ENCODE measurements at regions not wholly inside any gene's neighbourhood (a gene's known extent, or its start where the extent isn't known, plus 50 kb on each side); places are given as distances from the start of the nearest gene placed in this dataset.

GRCh38 chr1:38622197-38622596, 237.4 kb downstream of the RRAGC start:
- no peak overlapping the region for H3K27ac Mint-ChIP-seq
- H3K4me1 Mint-ChIP-seq = peaks cover 17% of the 10 kb centered on the region
- ATAC-seq = no peak
- ChIA-PET POLR2A (no interaction called here), CTCF (no interaction called here)
- H3K9me3 Mint-ChIP-seq = no peaks in the 10 kb centered on the region
- peaks cover 11% of the 10 kb centered on the region for H3K27me3 Mint-ChIP-seq (ENCODE audit: low read depth)
- H3K36me3 Mint-ChIP-seq = no peaks in the 10 kb centered on the region
- DNase-seq (ENCODE audit: low spot score) = no peak
- no peak overlapping the region for H3K4me3 Mint-ChIP-seq
- TF ChIP-seq ZBTB43 (CRISPR knock-in tag; IDR thresholded peaks at IDR 0.05) (no peak), JUN (CRISPR knock-in tag; IDR thresholded peaks at IDR 0.05) (no peak), NFE2L1 (CRISPR knock-in tag; IDR thresholded peaks at IDR 0.05) (no peak), AR (CRISPR knock-in tag; IDR thresholded peaks at IDR 0.05) (no peak), JAZF1 (CRISPR knock-in tag; IDR thresholded peaks at IDR 0.05) (no peak), ZBTB21 (CRISPR knock-in tag; IDR thresholded peaks at IDR 0.05; ENCODE audit: borderline replicate concordance) (no peak), IRF2 (CRISPR knock-in tag; IDR thresholded peaks at IDR 0.05; ENCODE audit: borderline replicate concordance, low read depth) (no peak), FOXP1 (CRISPR knock-in tag; IDR thresholded peaks at IDR 0.05; ENCODE audit: borderline replicate concordance) (no peak), ZSCAN18 (CRISPR knock-in tag; IDR thresholded peaks at IDR 0.05) (no peak), ZNF532 (CRISPR knock-in tag; IDR thresholded peaks at IDR 0.05; ENCODE audit: borderline replicate concordance) (no peak), ZNF425 (CRISPR knock-in tag; conservative IDR thresholded peaks at IDR 0.05) (no peak), ATF2 (CRISPR knock-in tag; IDR thresholded peaks at IDR 0.05; ENCODE audit: borderline replicate concordance, low read depth) (no peak), ZNF512 (CRISPR knock-in tag; IDR thresholded peaks at IDR 0.05; ENCODE audit: borderline replicate concordance) (no peak), ZNF671 (CRISPR knock-in tag; IDR thresholded peaks at IDR 0.05) (no peak), FOXK1 (CRISPR knock-in tag; IDR thresholded peaks at IDR 0.05) (no peak), USF2 (CRISPR knock-in tag; IDR thresholded peaks at IDR 0.05) (no peak), NFATC4 (CRISPR knock-in tag; IDR thresholded peaks at IDR 0.05) (no peak), ZNF423 (CRISPR knock-in tag; IDR thresholded peaks at IDR 0.05) (no peak)

Data from WTC11 (cell line).